ENCODE measurements at regions not wholly inside any gene's neighbourhood (a gene's known extent, or its start where the extent isn't known, plus 50 kb on each side); places are given as distances from the start of the nearest gene placed in this dataset.

GRCh38 chr2:4964001-4964540 lies 728.1 kb upstream of the SOX11 start:
- TF ChIP-seq CTCF (IDR thresholded peaks at IDR 0.05; ENCODE audit: low read depth, low read length): no peak
- TF ChIP-seq EZH2phosphoT487 (IDR thresholded peaks at IDR 0.05; ENCODE audit: low read depth): no peak

All from OCI-LY3 (cell line).